A549 (cell line): ENCODE measurements at regions not wholly inside any gene's neighbourhood (a gene's known extent, or its start where the extent isn't known, plus 50 kb on each side); places are given as distances from the start of the nearest gene placed in this dataset.

Experiments used
- CBX8 ChIP-seq: fragments of 200-600 bp; sonication (generic); IDR thresholded peaks from 2 replicates; pipeline ENCODE4 v1.6.1; 2016
- CHD2 ChIP-seq: fragments of 150-350 bp; IDR thresholded peaks from 2 replicates; pipeline ENCODE4 v1.6.1; 2014; ENCODE audit warnings: low read length; ENCODE audit not compliant: partially characterized antibody
- CTCF ChIP-seq: fragments of >200 bp; sonication (Bioruptor Twin); formaldehyde crosslinking; IDR thresholded peaks from 3 replicates; pipeline ENCODE4 v1.5.1; 2016
- E2F6 ChIP-seq: IDR thresholded peaks from 2 replicates; pipeline ENCODE4 v1.6.1; 2012; ENCODE audit warnings: low read depth, borderline replicate concordance
- EHMT2 ChIP-seq: fragments of 200-600 bp; sonication (generic); IDR thresholded peaks from 2 replicates; pipeline ENCODE4 v1.6.1; 2016; ENCODE audit warnings: antibody characterized with exemption, low read depth, mild to moderate bottlenecking, moderate library complexity
- EP300 ChIP-seq, 2 experiments: fragments of >200 bp; sonication (Bioruptor Twin); formaldehyde crosslinking; IDR thresholded peaks; 2 replicates in 1 of 2; 3 replicates in 1 of 2; pipeline ENCODE4 v1.6.1; 2016 to 2017
- MYC ChIP-seq: IDR thresholded peaks from 2 replicates; pipeline ENCODE4 v1.6.1; 2012; ENCODE audit warnings: mild to moderate bottlenecking, inconsistent platforms, low read length, improper control_type of control experiment, borderline replicate concordance
- NR3C1 ChIP-seq: fragments of >200 bp; sonication (Bioruptor Twin); formaldehyde crosslinking; IDR thresholded peaks from 3 replicates; pipeline ENCODE4 v1.6.1; 2017
- POLR2A ChIP-seq: IDR thresholded peaks from 2 replicates; pipeline ENCODE4 v1.6.1; 2012; ENCODE audit warnings: mild to moderate bottlenecking, low read length
- RCOR1 ChIP-seq: fragments of 150-350 bp; IDR thresholded peaks from 2 replicates; pipeline ENCODE4 v1.6.1; 2014; ENCODE audit warnings: antibody characterized with exemption, low read length, low read depth
- SMC3 ChIP-seq: fragments of >200 bp; sonication (Bioruptor Twin); formaldehyde crosslinking; IDR thresholded peaks from 3 replicates; pipeline ENCODE4 v1.6.1; 2018; ENCODE audit warnings: inconsistent platforms
- ZFP36 ChIP-seq: fragments of 450-650 bp; IDR thresholded peaks from 2 replicates; pipeline ENCODE4 v1.6.1; 2014; ENCODE audit warnings: borderline replicate concordance; ENCODE audit not compliant: partially characterized antibody

- no peak for TF ChIP-seq ZFP36
- TF ChIP-seq SMC3, result no peak
- no peak for TF ChIP-seq CHD2
- TF ChIP-seq E2F6, result no peak
- TF ChIP-seq CTCF, result no peak
- TF ChIP-seq NR3C1, result no peak
- no peak for TF ChIP-seq MYC
- TF ChIP-seq EP300 (IDR thresholded peaks at IDR 0.05), result no peak
- TF ChIP-seq CBX8, result no peak
- no peak for TF ChIP-seq RCOR1
- TF ChIP-seq EHMT2, result no peak
- TF ChIP-seq POLR2A, result no peak
Measured at GRCh38 chr17:65415991-65416390, 145.5 kb downstream of the AXIN2 start.
